ENCODE measurements at regions not wholly inside any gene's neighbourhood (a gene's known extent, or its start where the extent isn't known, plus 50 kb on each side); places are given as distances from the start of the nearest gene placed in this dataset.

DNA sequence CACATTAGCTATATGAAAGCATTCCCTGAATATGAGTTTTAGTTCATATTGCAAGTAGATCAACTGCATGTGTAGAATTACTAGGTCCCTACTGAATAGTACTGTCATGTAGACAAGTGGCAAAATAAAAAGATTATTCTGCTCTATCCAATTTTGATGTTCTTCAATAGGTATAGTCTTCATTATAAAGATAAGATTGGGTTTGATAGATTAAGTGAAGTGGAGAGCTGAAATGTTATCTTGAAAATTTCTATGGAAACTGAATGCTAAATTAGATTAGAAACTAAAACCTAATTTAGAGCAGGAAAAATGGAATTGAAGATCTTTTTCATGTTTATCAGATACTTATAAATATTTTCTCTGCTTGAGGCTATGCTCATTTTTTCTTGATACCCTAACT lies 1610.0 kb downstream of the BRINP3 start:
- no peak for FAIRE-seq
- DNase-seq (ENCODE audit: insufficient read length), result no peak
- TF ChIP-seq POLR2A (IDR thresholded peaks at IDR 0.05; ENCODE audit: low read depth, low read length) (no peak), TAF1 (IDR thresholded peaks at IDR 0.05; ENCODE audit: borderline replicate concordance, low read depth, low read length) (no peak), POLR2AphosphoS5 (IDR thresholded peaks at IDR 0.05; ENCODE audit: low read depth, low read length) (no peak)

DNA sequence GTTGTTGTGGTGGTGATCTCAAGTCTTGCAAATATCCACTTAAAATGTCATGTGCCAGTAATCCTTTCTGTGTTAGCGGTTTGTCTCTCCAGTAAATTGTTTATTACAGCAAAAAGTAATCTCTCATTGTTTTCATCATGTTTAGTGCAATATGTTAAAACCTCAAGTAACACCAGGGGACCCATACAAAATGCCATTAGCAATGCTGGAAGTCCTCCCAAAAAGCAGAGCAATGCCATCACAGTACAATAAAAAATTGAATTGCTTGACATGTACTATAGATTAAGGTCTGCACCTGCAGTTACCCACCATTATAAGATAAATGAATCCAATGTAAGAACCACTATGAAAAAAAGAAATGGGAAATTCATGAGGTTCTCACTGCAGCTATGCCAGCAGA lies 1606.5 kb downstream of the BRINP3 start:
- TF ChIP-seq POLR2A (IDR thresholded peaks at IDR 0.05; ENCODE audit: low read depth, low read length) (no peak), POLR2AphosphoS5 (IDR thresholded peaks at IDR 0.05; ENCODE audit: low read depth, low read length) (no peak), TAF1 (IDR thresholded peaks at IDR 0.05; ENCODE audit: borderline replicate concordance, low read depth, low read length) (no peak)
- no peak for DNase-seq (ENCODE audit: insufficient read length)
- no peak for FAIRE-seq

DNA sequence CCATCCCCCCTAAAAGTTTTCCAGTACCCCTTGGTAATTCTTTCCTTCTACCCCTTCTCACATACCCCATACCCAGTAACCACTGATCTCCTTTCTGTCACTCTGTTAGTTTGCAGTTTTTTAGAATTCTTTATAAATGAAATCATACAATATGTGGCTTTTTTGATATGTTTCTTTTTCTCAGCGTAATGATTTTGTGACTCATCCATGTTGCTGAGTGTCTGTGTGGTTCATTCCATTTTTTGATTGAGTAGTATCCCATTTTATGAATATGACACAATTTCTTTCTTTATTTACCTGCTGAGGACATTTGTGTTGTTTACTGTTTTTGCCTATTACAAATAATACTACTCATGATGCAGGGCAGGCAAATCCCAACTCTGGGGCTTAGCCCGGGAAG lies 1605.3 kb downstream of the BRINP3 start:
- FAIRE-seq (no peak), DNase-seq (ENCODE audit: insufficient read length) (no peak)
- TF ChIP-seq POLR2AphosphoS5 (IDR thresholded peaks at IDR 0.05; ENCODE audit: low read depth, low read length) (no peak), POLR2A (IDR thresholded peaks at IDR 0.05; ENCODE audit: low read depth, low read length) (no peak), TAF1 (IDR thresholded peaks at IDR 0.05; ENCODE audit: borderline replicate concordance, low read depth, low read length) (no peak)

DNA sequence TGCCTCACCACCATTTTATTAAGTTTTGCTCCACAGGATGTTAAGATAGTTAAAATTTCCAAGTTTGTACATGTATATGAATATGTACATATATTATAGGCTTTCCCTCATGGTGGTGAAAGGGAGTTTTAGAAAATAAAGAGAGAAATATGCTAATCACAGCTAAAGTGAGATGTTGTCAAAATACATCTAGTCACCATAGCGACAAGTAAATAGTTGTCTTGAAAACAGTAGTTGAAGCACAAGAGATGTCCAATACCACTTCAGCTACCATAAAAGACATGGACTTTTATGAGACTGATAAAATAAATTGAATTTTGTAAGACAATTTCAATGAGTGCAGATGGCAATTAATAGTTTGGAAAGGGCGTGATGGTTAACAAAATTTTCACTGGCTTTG lies 1600.0 kb downstream of the BRINP3 start:
- DNase-seq (ENCODE audit: insufficient read length) (no peak), FAIRE-seq (no peak)
- no peak for TF ChIP-seq POLR2A (IDR thresholded peaks at IDR 0.05; ENCODE audit: low read depth, low read length)
- TF ChIP-seq TAF1 (IDR thresholded peaks at IDR 0.05; ENCODE audit: borderline replicate concordance, low read depth, low read length), result no peak
- TF ChIP-seq POLR2AphosphoS5 (IDR thresholded peaks at IDR 0.05; ENCODE audit: low read depth, low read length), result no peak

DNA sequence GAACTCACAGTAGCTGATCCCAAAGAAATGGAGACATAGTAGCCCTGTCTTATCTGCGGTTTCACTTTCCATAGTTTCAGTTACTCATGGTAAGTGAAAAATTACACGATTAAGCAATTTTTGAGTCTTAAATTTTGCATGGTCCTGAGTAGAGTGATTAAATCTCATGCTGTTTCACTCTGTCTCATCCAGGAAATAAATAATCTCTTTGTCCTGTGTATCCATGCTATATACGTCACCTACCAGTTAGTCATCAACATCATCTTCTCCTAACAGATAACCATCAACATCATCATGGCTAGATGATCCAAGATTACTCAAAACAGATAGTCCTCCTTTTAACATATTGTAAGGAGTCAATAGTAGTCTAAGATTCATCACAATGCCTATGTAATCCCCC lies 1589.3 kb downstream of the BRINP3 start:
- FAIRE-seq (no peak), DNase-seq (ENCODE audit: insufficient read length) (no peak)
- TF ChIP-seq TAF1 (IDR thresholded peaks at IDR 0.05; ENCODE audit: borderline replicate concordance, low read depth, low read length) (no peak), POLR2A (IDR thresholded peaks at IDR 0.05; ENCODE audit: low read depth, low read length) (no peak), POLR2AphosphoS5 (IDR thresholded peaks at IDR 0.05; ENCODE audit: low read depth, low read length) (no peak)

DNA sequence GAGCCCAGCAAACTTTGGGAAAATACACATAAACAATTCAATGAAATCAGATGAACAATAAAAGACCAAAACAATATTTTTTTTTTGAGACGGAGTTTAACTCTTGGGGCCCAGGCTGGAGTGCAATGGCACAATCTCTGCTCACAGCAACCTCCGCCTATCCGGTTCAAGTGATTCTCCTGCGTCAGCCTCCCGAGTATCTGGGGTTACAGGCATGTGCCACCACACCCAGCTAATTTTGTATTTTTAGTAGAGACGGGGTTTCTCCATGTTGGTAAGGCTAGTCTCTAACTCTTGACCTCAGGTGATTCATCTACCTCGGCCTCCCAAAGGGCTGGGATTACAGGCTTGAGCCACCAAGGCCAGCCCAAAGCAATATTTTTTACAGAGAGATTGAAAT lies 1588.5 kb downstream of the BRINP3 start:
- no peak for TF ChIP-seq TAF1 (IDR thresholded peaks at IDR 0.05; ENCODE audit: borderline replicate concordance, low read depth, low read length)
- no peak for TF ChIP-seq POLR2AphosphoS5 (IDR thresholded peaks at IDR 0.05; ENCODE audit: low read depth, low read length)
- TF ChIP-seq POLR2A (IDR thresholded peaks at IDR 0.05; ENCODE audit: low read depth, low read length), result no peak
- no peak for FAIRE-seq
- no peak for DNase-seq (ENCODE audit: insufficient read length)

DNA sequence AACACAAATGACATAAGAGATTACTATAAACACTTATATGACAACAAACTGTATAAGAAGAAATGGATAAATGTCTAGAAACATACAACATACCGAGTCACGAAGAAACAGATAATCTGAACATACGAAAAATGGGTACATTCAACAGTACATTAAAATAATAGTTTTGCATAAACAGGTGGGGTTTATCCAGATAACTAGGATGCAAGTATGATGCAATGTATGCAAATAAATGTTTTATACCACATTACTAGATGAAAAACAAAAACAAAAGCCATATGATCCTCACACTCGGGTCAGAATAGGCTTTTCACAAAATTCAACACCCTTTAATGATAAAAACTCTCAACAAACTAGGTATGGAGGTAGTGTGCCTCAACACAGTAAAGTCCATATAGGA lies 1585.7 kb downstream of the BRINP3 start:
- DNase-seq (ENCODE audit: insufficient read length) (no peak), FAIRE-seq (no peak)
- no peak for TF ChIP-seq TAF1 (IDR thresholded peaks at IDR 0.05; ENCODE audit: borderline replicate concordance, low read depth, low read length)
- TF ChIP-seq POLR2A (IDR thresholded peaks at IDR 0.05; ENCODE audit: low read depth, low read length), result no peak
- no peak for TF ChIP-seq POLR2AphosphoS5 (IDR thresholded peaks at IDR 0.05; ENCODE audit: low read depth, low read length)

DNA sequence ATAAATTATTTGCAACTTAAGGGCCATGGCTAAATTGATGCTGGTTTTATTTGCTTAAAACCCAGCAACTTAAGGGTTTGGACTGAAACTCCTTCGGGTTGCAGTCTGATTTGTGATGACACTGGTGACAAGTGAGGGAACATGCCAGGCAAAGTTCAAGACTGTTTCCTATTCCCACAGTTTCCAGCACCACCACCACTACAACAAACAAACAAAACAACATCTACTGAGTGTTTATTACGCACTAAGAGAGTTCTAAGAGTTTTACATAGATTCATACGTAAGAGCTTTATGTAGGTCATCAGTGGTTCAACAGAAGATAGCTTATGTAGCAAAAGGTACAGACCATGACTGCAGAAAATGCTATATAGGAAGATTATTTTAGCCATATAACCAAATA lies 1582.1 kb downstream of the BRINP3 start:
- no peak for TF ChIP-seq POLR2AphosphoS5 (IDR thresholded peaks at IDR 0.05; ENCODE audit: low read depth, low read length)
- TF ChIP-seq POLR2A (IDR thresholded peaks at IDR 0.05; ENCODE audit: low read depth, low read length), result no peak
- TF ChIP-seq TAF1 (IDR thresholded peaks at IDR 0.05; ENCODE audit: borderline replicate concordance, low read depth, low read length), result no peak
- DNase-seq (ENCODE audit: insufficient read length), result no peak
- no peak for FAIRE-seq

DNA sequence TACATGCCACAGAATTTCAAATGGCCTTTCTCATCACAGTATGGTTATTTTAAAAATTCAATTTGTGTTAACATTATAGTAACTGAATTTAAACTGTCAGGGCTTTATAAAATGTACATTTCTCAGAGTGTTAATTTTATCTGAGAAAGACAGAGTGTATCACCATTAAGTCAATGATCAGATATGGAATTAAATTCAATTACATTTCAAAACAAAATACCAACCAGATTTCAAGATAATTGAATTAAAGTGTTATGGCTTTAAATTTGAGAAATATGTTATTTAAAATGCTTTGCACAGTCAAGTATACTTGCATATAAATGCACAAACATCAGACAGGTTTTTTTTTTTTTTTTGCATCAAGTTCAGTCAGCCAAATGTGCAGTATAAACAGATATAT lies 1574.4 kb downstream of the BRINP3 start:
- FAIRE-seq (no peak), DNase-seq (ENCODE audit: insufficient read length) (no peak)
- TF ChIP-seq POLR2A (IDR thresholded peaks at IDR 0.05; ENCODE audit: low read depth, low read length), result no peak
- no peak for TF ChIP-seq TAF1 (IDR thresholded peaks at IDR 0.05; ENCODE audit: borderline replicate concordance, low read depth, low read length)
- no peak for TF ChIP-seq POLR2AphosphoS5 (IDR thresholded peaks at IDR 0.05; ENCODE audit: low read depth, low read length)

DNA sequence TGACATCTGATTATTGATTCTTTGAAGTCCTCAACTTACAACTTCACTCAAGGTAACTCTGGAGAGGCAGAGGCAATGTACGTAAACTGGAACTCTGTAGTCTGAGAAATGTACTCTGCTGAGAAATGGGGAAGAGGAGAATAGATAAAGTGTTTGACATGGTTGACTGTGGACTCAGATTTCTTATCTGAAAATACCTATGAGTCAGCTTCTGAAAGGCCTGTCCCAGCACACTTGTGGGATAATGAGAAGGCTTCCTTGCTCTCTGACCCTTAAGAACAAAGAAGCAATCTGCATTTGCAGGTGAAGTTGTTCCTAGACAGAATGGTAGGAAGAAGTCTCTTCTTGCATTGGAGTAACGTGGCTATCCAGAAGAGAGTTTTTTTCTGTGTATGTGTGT lies 1573.5 kb downstream of the BRINP3 start:
- TF ChIP-seq POLR2AphosphoS5 (IDR thresholded peaks at IDR 0.05; ENCODE audit: low read depth, low read length) (no peak), POLR2A (IDR thresholded peaks at IDR 0.05; ENCODE audit: low read depth, low read length) (no peak), TAF1 (IDR thresholded peaks at IDR 0.05; ENCODE audit: borderline replicate concordance, low read depth, low read length) (no peak)
- DNase-seq (ENCODE audit: insufficient read length) (no peak), FAIRE-seq (no peak)

DNA sequence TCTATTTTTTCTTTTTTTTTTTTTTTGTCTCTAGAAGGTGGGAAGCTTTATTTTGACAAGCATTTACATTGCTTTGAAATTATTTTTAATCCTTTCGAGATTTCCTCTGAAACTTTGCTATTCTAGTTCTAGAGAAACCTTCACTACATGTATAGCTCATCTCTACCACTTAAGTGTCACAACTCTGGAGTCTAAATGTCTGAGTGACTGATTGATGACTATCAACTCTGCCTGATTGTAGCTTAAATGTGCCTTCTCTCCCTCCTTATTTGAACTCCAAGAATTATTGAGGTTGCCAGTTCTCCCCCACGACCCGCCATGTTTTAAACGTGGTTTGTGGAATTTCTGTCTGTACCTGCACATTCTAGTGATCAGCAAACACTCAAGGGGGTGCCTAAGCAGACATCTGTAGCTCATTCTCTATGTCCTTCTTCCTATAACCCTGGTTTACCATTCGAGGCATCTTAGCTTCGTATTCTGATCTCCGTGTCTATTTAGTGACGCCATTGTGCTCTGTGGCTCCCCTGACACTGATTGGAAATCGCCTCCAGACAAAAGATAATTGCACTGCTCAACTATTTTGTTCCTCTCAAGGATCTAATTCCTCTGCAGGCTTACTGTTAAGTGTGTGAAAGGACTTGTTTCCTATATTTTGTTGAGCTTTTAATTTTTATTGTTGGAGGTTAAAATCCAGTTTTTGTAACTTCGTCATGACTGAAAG lies 1570.6 kb downstream of the BRINP3 start:
- no peak for FAIRE-seq
- no peak for DNase-seq (ENCODE audit: insufficient read length)
- TF ChIP-seq POLR2A (IDR thresholded peaks at IDR 0.05; ENCODE audit: low read depth, low read length) (no peak), TAF1 (IDR thresholded peaks at IDR 0.05; ENCODE audit: borderline replicate concordance, low read depth, low read length) (no peak), POLR2AphosphoS5 (IDR thresholded peaks at IDR 0.05; ENCODE audit: low read depth, low read length) (no peak)

DNA sequence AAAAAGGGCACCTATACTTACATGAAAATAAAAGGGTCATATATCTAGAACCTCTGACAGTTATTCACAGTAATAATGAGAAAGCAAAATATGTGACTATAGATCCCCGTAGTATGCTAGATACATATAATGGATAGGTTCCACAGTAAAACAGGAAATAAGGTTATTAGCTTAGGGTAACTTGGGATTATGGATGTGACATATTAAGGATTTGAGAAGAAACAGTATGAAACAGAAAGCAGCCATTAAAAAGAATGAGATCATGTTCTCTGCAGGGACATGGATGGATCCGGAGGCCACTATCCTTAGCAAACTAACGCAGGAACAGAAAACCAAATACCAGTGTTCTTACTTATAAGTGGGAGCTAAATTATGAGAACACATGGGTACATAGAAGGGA lies 1547.3 kb downstream of the BRINP3 start:
- DNase-seq (ENCODE audit: insufficient read length), result no peak
- no peak for FAIRE-seq
- TF ChIP-seq TAF1 (IDR thresholded peaks at IDR 0.05; ENCODE audit: borderline replicate concordance, low read depth, low read length), result no peak
- no peak for TF ChIP-seq POLR2AphosphoS5 (IDR thresholded peaks at IDR 0.05; ENCODE audit: low read depth, low read length)
- TF ChIP-seq POLR2A (IDR thresholded peaks at IDR 0.05; ENCODE audit: low read depth, low read length), result no peak

All from GM12892 (cell line).